GM23338 (cell line): ENCODE measurements at regions not wholly inside any gene's neighbourhood (a gene's known extent, or its start where the extent isn't known, plus 50 kb on each side); places are given as distances from the start of the nearest gene placed in this dataset.

Source experiments
- CREB1 ChIP-seq: fragments of 250-450 bp; sonication (Bioruptor Pico); IDR thresholded peaks from 2 replicates; pipeline ENCODE4 v1.5.0; 2020; ENCODE audit warnings: low read depth, mild to moderate bottlenecking, moderate library complexity
- CTCF ChIP-seq, 2 experiments: fragments of 200-600 bp in 1 of 2; sonication (generic) in 1 of 2; conservative IDR thresholded peaks; 2 replicates each; pipeline versions ENCODE4 v1.5.1 to v1.6.1; 2016 to 2017; ENCODE audit warnings: antibody characterized with exemption in 2 of 2, low read depth in 2 of 2, mild to moderate bottlenecking in 2 of 2, moderate library complexity in 1 of 2
- ETS1 ChIP-seq: IDR thresholded peaks from 2 replicates; pipeline ENCODE4 v1.6.1; 2016; ENCODE audit warnings: antibody characterized with exemption
- EZH2 ChIP-seq: fragments of 200-600 bp; sonication (generic); IDR thresholded peaks from one replicate; pipeline ENCODE4 v1.8.0; 2017; ENCODE audit warnings: antibody characterized with exemption, mild to moderate bottlenecking, low read depth; ENCODE audit not compliant: unreplicated experiment
- EZH2phosphoT487 ChIP-seq: fragments of 200-600 bp; sonication (generic); IDR thresholded peaks from one replicate; pipeline ENCODE4 v1.8.1; 2018; ENCODE audit warnings: antibody characterized with exemption; ENCODE audit not compliant: unreplicated experiment
- JUNB ChIP-seq: IDR thresholded peaks from one replicate; pipeline ENCODE4 v1.6.1; 2016; ENCODE audit warnings: antibody characterized with exemption; ENCODE audit not compliant: unreplicated experiment
- NANOG ChIP-seq: IDR thresholded peaks from 2 replicates; pipeline ENCODE4 v1.6.1; 2016; ENCODE audit warnings: antibody characterized with exemption, borderline replicate concordance
- POLR2AphosphoS5 ChIP-seq: IDR thresholded peaks from 2 replicates; pipeline ENCODE4 v1.6.1; 2016; ENCODE audit warnings: antibody characterized with exemption, low read depth
- REST ChIP-seq: IDR thresholded peaks from one replicate; pipeline ENCODE4 v1.6.1; 2018; ENCODE audit warnings: antibody characterized with exemption; ENCODE audit not compliant: unreplicated experiment
- STAT1 ChIP-seq: IDR thresholded peaks from one replicate; pipeline ENCODE4 v1.6.1; 2016; ENCODE audit warnings: antibody characterized with exemption; ENCODE audit not compliant: unreplicated experiment
- ZNF114 ChIP-seq: fragments of 250-450 bp; sonication (Bioruptor Pico); IDR thresholded peaks from 2 replicates; pipeline ENCODE4 v1.5.0; 2020; ENCODE audit warnings: mild to moderate bottlenecking, moderate library complexity
- ZNF331 ChIP-seq: fragments of 250-450 bp; sonication (Bioruptor Pico); IDR thresholded peaks from 2 replicates; pipeline ENCODE4 v1.5.0; 2020; ENCODE audit warnings: low read depth, mild to moderate bottlenecking, moderate library complexity

- TF ChIP-seq EZH2 (no peak), CTCF (conservative IDR thresholded peaks at IDR 0.05; ENCODE audit: low read depth in 2 of 2) (no peak), EZH2phosphoT487 (no peak), POLR2AphosphoS5 (no peak), REST (no peak), JUNB (no peak), CREB1 (CRISPR knock-in tag) (no peak), ZNF331 (CRISPR knock-in tag) (no peak), STAT1 (no peak), NANOG (no peak), ZNF114 (no peak), ETS1 (no peak)
Measured at GRCh38 chr3:154967090-154967489, 113.0 kb upstream of the MME start.
